CD4-positive, alpha-beta T cell treated with Interferon gamma for 1 hour (primary cell): ENCODE measurements at regions not wholly inside any gene's neighbourhood (a gene's known extent, or its start where the extent isn't known, plus 50 kb on each side); places are given as distances from the start of the nearest gene placed in this dataset.
"Not testable (repeated sequence)": the region's sequence is repeated elsewhere in the genome, so short reads cannot be mapped to it uniquely, and the experiment has no call there.

ENCODE experiments used
- DNase-seq: peaks from one replicate; pipeline ENCODE4 v3.0.0-alpha.2; 2020

- no peak for DNase-seq
These were observed 149.1 kb upstream of the TENT5A start for GRCh38 chr6:81901551-81901966.

GRCh38 chr6:81900616-81901015 lies 148.1 kb upstream of the TENT5A start:
- no peak for DNase-seq

- no peak for DNase-seq
These were observed 145.3 kb upstream of the TENT5A start for GRCh38 chr6:81897793-81898192.

- no peak for DNase-seq
These were observed 144.3 kb upstream of the TENT5A start for GRCh38 chr6:81896525-81897503.

- DNase-seq: no peak
These were observed 143.2 kb upstream of the TENT5A start for GRCh38 chr6:81895511-81896185.

GRCh38 chr6:81894788-81895271 lies 142.3 kb upstream of the TENT5A start:
- DNase-seq: no peak

GRCh38 chr6:81894306-81894705 lies 141.8 kb upstream of the TENT5A start:
- no peak for DNase-seq

GRCh38 chr6:81892891-81893290 lies 140.4 kb upstream of the TENT5A start:
- DNase-seq: no peak

GRCh38 chr6:81891874-81892273 lies 139.4 kb upstream of the TENT5A start:
- DNase-seq: no peak

GRCh38 chr6:81890846-81891245 lies 138.4 kb upstream of the TENT5A start:
- no peak for DNase-seq

- no peak for DNase-seq
These were observed 137.0 kb upstream of the TENT5A start for GRCh38 chr6:81889377-81890053.

GRCh38 chr6:81886909-81887308 lies 134.4 kb upstream of the TENT5A start:
- not testable (repeated sequence) for DNase-seq

GRCh38 chr6:81886157-81886556 lies 133.7 kb upstream of the TENT5A start:
- DNase-seq: no peak

GRCh38 chr6:81881660-81882059 lies 129.2 kb upstream of the TENT5A start:
- no peak for DNase-seq

GRCh38 chr6:81878479-81878878 lies 126.0 kb upstream of the TENT5A start:
- DNase-seq: no peak

GRCh38 chr6:81876971-81877370 lies 124.5 kb upstream of the TENT5A start:
- no peak for DNase-seq

- no peak for DNase-seq
These were observed 123.4 kb upstream of the TENT5A start for GRCh38 chr6:81875782-81876293.

- not testable (repeated sequence) for DNase-seq
These were observed 117.4 kb upstream of the TENT5A start for GRCh38 chr6:81869749-81870508.

GRCh38 chr6:81865712-81866111 lies 113.2 kb upstream of the TENT5A start:
- DNase-seq: no peak

GRCh38 chr6:81864124-81864523 lies 111.6 kb upstream of the TENT5A start:
- DNase-seq: no peak

- DNase-seq: no peak
These were observed 110.6 kb upstream of the TENT5A start for GRCh38 chr6:81863123-81863522.

GRCh38 chr6:81861281-81861680 lies 108.8 kb upstream of the TENT5A start:
- DNase-seq: no peak
